Stimulated activated CD8-positive, alpha-beta memory T cell treated with anti-CD3 and anti-CD28 coated beads, Interleukin-4, amount 100 ng/mL, for 48 hours (primary cell): ENCODE measurements at regions not wholly inside any gene's neighbourhood (a gene's known extent, or its start where the extent isn't known, plus 50 kb on each side); places are given as distances from the start of the nearest gene placed in this dataset.

Experiments
- DNase-seq: peaks from one replicate; pipeline ENCODE4 v3.0.0-alpha.2; 2020

DNA sequence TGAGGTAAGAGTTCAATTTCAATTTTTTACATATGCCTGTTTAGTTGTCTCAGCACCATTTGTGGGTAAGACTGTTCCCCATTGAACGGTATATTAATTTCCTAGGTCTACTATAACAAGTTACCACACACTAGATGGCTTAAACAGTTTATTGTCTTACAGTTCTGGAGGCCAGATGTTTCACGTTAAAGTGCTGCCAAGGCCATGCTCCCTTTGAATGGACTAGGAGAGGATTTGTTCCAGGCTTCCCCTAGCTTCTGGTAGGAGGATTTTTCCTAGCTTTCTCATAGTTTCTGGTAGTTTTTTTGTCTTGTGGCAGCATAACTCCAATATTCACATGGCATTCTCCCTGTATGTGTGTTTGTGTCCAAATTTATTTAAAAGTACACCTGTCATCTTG lies 149.3 kb upstream of the CYSLTR1 start:
- no peak for DNase-seq

DNA sequence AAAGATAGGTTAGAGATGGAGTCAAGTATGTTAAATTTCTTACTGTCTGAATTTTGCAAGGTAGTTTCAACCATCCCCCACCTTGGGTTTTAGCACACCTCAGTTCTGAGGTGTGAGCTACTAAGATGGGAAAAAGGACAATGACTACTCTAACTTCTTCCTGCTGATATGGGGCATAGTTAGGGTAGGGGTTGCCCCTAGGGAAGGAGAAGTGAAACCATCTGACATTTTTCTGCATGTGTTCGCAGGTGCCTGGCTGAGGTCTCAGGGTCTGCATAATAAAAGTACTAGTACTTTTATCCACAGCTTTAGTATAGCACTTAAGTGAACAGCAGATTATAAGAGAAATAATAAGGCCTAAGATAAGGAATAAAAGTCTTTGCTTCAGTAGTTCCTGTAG lies 129.5 kb upstream of the CYSLTR1 start:
- no peak for DNase-seq

DNA sequence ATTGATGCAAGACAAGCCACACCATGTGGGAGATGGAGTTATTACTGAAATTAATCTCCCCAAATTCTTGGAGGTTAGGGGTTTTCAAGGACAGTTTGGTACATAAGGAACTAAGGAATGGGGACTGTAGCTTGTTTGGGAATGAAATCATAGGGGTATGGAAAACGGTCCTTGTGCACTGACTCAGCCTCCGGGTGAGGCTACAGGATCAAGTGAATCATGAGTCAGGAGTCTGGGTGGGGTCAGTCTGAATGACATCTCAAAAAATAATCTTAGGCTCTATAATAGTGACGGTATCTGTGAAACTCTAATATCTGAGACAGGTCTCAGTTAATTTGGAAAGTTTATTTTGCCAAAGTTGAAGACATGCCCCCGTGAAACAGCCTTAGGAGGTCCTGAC lies 128.5 kb upstream of the CYSLTR1 start:
- no peak for DNase-seq

DNA sequence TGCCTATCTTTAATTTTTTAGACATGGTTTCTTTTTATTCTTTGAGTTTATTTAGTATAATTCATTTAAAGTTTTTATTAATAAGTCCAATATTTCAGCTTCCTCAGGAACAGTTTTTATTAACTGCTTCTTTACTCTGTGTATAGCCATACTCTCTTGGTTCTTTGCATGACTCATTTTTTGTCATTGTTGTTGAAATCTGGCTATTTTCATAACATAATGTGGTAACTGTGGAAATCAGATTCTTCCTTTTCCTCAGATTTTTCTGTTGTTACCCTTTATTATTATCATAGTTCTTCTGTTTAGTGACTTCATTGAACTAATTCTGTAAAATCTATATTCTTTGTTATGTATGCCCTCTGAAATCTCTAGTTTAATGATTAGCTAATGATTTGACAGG lies 124.9 kb upstream of the CYSLTR1 start:
- DNase-seq, result no peak

DNA sequence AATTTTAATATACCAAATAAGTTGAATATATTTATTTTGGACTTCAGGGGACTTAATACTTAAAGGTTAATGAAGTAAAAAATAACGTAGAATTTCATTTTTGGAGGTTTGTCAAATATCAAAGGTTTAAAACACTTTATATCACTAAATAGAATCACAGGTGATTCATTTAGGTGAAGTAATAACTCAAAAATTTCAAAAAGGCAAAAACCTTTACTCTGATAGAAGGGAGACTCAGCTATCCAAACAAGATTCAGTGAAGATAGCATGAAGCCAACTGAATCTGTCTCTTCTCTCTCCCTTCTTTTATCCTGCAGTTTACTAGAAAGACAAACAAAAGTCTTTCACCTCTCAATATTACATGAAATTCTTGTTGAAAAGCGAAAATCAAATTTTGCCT lies 110.2 kb upstream of the CYSLTR1 start:
- no peak for DNase-seq

DNA sequence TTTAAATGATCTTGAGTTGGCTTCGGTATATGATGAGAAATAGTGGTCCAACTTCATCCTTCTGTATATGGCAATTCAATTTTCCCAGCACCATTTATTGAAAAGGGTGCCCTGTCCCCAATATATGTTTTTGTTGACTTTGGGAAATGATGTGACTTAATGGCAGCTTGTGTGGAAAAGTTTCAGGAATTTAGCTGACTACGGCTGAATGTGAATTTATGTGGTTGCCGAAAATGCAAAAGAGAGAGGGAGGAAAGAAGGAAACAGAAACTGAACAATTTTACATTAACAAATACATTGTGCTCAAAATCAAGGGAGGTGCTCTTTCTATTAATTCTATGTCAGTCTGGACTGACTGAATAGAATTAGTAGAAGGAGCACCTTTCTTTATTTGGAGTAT lies 101.8 kb upstream of the CYSLTR1 start:
- no peak for DNase-seq

DNA sequence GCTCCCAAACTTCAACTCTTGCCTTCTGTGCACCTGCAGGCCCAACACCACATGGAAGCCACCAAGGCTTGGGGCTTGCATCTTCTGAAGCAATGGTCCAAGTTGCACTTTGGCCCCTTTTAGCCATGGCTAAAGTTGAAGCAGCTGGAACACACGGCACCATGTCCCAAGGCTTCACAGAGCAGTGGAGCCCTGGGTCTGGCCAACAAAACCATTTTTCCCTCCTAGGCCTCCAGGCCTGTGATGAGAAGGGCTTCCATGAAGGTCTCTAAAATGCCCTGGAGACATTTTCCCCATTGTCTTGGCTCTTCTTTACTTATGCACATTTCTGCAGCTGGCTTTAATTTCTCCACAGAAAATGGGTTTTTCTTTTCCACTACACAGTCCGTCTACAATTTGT lies 61.3 kb upstream of the CYSLTR1 start:
- DNase-seq, result no peak

DNA sequence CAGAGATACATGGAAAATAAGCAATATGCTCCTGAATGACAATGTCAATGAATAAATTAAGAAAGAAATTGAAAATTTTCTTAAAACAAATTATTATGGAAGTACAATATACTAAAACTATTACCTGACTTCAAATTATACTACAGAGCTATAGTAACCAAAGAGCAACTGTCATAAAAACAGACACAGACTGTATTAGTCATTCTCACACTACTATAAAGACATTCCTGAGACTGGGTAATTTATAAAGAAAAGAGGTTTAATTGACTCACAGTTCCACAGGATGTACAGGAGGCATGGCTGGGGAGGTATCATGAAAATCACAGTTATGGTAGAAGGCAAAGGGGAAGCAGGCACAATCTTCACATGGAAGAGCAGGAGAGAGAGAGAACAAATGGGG lies 60.0 kb upstream of the CYSLTR1 start:
- no peak for DNase-seq

DNA sequence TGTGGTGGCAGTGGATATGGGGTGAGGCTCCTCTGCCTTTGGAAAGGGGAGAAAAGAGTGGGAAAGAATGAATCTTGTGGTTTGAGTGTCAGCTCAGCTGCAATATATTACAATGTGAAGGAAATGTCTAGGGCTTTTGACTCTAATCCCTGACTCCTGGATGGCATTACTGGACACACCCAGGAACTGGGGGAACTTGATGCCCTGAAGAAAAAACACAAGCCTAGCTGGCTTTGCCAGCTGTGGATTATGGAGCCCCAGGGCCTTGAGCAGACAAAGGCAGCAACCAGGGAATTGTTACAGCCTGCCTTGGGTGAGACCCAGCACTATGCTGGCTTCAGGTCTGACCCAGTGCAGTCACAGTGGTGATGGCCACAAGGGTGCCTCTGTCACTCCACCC lies 57.1 kb upstream of the CYSLTR1 start:
- no peak for DNase-seq

DNA sequence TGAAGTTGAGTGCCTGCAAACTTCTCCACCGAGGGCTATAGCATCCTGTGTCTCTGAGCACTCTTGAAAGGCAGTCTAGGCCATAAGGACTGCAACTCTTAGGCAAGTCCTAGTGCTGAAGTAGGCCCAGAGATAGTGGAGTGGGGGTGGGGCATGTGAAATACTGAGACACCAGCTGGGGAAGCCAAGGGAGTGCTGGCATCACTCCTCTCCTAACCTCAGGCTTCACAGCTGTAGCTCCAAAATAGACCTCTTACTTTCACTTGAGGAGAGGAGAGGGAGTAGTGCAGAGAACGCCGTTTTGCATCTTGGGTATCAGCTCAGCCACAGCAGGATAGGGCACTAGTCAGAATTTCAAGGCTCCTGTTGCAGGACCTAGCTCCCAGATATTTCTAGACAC lies 56.2 kb upstream of the CYSLTR1 start:
- DNase-seq, result no peak

DNA sequence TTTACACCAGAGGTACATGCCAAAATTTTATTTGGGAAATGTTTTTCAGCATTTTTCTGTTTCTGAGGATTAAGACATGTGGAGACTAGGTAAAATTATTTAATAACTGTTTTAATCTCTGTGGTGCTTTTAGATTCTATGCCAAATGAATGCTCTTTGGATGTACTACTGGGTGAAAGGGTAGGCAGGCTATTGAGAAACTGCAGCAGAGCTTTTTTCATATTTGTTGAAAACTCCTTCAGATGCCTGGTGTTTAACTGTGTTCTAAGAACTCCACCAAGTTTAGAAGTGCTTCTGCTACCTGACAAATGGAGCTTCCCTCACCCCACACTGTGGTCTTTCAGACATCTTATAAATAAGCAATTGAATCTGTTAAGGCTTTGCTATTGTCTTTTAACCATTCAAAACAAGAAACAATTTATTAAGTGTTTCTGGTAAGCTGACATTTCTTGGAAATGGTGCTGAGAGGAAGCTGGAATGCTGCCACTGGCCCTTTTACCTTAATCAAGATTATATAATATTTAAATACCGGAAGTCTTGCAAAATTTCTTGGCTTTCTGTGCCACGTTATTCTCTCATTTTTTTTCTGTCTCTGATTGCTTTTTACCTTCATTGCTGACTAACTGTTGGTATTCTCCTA lies 51.2 kb upstream of the CYSLTR1 start:
- no peak for DNase-seq
